ENCODE measurements at regions not wholly inside any gene's neighbourhood (a gene's known extent, or its start where the extent isn't known, plus 50 kb on each side); places are given as distances from the start of the nearest gene placed in this dataset.

DNA sequence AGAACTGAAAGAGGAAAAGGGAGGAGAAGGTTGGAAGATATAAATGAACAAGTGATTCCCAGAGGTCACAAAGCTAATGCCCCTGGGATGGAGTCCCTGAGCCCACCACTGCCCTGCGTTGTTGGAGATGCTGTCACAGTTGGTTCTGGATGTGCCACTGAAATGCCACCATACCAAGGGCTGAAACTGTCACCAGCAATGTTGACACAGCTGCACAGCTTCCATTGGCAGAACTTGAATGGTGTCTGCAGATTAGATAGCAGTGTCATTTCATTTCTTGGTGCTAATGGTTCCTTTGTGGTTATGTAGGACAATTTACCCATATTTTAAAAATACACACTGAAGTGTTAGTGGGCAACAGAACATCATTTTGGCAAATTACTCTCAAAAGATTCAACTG lies 120.7 kb downstream of the TBXT start:
- TF ChIP-seq, protein P1, sequence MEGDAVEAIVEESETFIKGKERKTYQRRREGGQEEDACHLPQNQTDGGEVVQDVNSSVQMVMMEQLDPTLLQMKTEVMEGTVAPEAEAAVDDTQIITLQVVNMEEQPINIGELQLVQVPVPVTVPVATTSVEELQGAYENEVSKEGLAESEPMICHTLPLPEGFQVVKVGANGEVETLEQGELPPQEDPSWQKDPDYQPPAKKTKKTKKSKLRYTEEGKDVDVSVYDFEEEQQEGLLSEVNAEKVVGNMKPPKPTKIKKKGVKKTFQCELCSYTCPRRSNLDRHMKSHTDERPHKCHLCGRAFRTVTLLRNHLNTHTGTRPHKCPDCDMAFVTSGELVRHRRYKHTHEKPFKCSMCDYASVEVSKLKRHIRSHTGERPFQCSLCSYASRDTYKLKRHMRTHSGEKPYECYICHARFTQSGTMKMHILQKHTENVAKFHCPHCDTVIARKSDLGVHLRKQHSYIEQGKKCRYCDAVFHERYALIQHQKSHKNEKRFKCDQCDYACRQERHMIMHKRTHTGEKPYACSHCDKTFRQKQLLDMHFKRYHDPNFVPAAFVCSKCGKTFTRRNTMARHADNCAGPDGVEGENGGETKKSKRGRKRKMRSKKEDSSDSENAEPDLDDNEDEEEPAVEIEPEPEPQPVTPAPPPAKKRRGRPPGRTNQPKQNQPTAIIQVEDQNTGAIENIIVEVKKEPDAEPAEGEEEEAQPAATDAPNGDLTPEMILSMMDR (conservative IDR thresholded peaks at IDR 0.05; ENCODE audit: low read depth in 2 of 2): no peak
- no peak for TF ChIP-seq EZH2 (IDR thresholded peaks at IDR 0.05; ENCODE audit: low read depth, unreplicated experiment)

Data from GM23338 (cell line).